Keratinocyte (primary cell): ENCODE measurements at regions not wholly inside any gene's neighbourhood (a gene's known extent, or its start where the extent isn't known, plus 50 kb on each side); places are given as distances from the start of the nearest gene placed in this dataset.

Source experiments
- DNase-seq: peaks from one replicate; pipeline ENCODE4 v3.0.0-alpha.2; 2011; ENCODE audit warnings: low read depth, missing footprints, low spot score
- FAIRE-seq: peaks from 2 replicates; lab custom pipeline; 2011; peaks lifted over from hg19 to GRCh38; lab: Jason Lieb, UNC
- H2AFZ ChIP-seq: 2 replicates; pipeline ENCODE4 v1.6.0; 2012; ENCODE audit warnings: low read length, control low read depth, inconsistent platforms; ENCODE audit not compliant: control insufficient read depth
- H3K27ac ChIP-seq: 2 replicates; pipeline ENCODE4 v1.5.1; 2011; ENCODE audit warnings: low read length; ENCODE audit not compliant: control insufficient read depth, insufficient read depth
- H3K27me3 ChIP-seq: 3 replicates; pipeline ENCODE4 v1.6.0; 2011; ENCODE audit warnings: low read length; ENCODE audit not compliant: control insufficient read depth, insufficient read depth; ENCODE audit errors: extremely low read depth
- H3K36me3 ChIP-seq, 2 experiments: 2 replicates in 1 of 2; 3 replicates in 1 of 2; pipeline ENCODE4 v1.5.1; 2011; ENCODE audit warnings: low read length in 2 of 2, mild to moderate bottlenecking in 1 of 2; ENCODE audit not compliant: control insufficient read depth in 2 of 2, insufficient read depth in 2 of 2; ENCODE audit errors: extremely low read depth in 1 of 2
- H3K4me1 ChIP-seq: 3 replicates; pipeline ENCODE4 v1.5.1; 2011; ENCODE audit warnings: low read length; ENCODE audit not compliant: control insufficient read depth, insufficient read depth; ENCODE audit errors: extremely low read depth
- H3K4me2 ChIP-seq: 3 replicates; pipeline ENCODE4 v1.6.0; 2011; ENCODE audit warnings: low read depth, low read length; ENCODE audit not compliant: control insufficient read depth, insufficient read depth; ENCODE audit errors: extremely low read depth
- H3K4me3 ChIP-seq, 3 experiments: fragments of 200-600 bp in 1 of 3; sonication (generic) in 1 of 3; 2 replicates in 2 of 3; 3 replicates in 1 of 3; pipeline ENCODE4 v1.5.1; 2011 to 2016; ENCODE audit warnings: low read length in 3 of 3, mild to moderate bottlenecking in 3 of 3, control low read depth in 2 of 3, inconsistent platforms in 1 of 3, low read depth in 1 of 3, mixed read lengths in 1 of 3, mixed run types in 1 of 3, moderate library complexity in 1 of 3; ENCODE audit not compliant: control insufficient read depth in 2 of 3, insufficient read depth in 2 of 3; ENCODE audit errors: extremely low read depth in 1 of 3
- H3K79me2 ChIP-seq: 2 replicates; pipeline ENCODE4 v1.6.0; 2012; ENCODE audit warnings: low read length; ENCODE audit not compliant: control insufficient read depth, insufficient read depth
- H3K9ac ChIP-seq: 3 replicates; pipeline ENCODE4 v1.6.0; 2011; ENCODE audit warnings: low read length; ENCODE audit not compliant: control insufficient read depth, insufficient read depth; ENCODE audit errors: extremely low read depth
- H3K9me1 ChIP-seq: 3 replicates; pipeline ENCODE4 v1.6.0; 2011; ENCODE audit warnings: low read length; ENCODE audit not compliant: control insufficient read depth, insufficient read depth; ENCODE audit errors: extremely low read depth
- H3K9me3 ChIP-seq: 2 replicates; pipeline ENCODE4 v1.5.1; 2012; ENCODE audit warnings: low read depth, low read length; ENCODE audit not compliant: control insufficient read depth
- H4K20me1 ChIP-seq: 3 replicates; pipeline ENCODE4 v1.6.0; 2011; ENCODE audit warnings: low read length; ENCODE audit not compliant: control insufficient read depth, insufficient read depth; ENCODE audit errors: extremely low read depth
- EZH2 ChIP-seq: IDR thresholded peaks from one replicate; pipeline ENCODE4 v1.6.1; 2012; ENCODE audit warnings: inconsistent platforms, mild to moderate bottlenecking, low read length, moderate library complexity
- dilution Hi-C: fragments of 300-500 bp; cut with MboI; formaldehyde crosslinking; loops from one replicate; pipeline ENCODE4 v1.7.0; 2020; ENCODE audit warnings: low sequenced_read_pairs; ENCODE audit not compliant: extremely low pct_ligation_motif_present
- TF ChIP-seq, protein P1 (sequence below), 3 experiments: IDR thresholded peaks in 1 of 3; conservative IDR thresholded peaks in 1 of 3; optimal IDR thresholded peaks in 1 of 3; 2 replicates in 2 of 3; 3 replicates in 1 of 3; pipeline versions ENCODE3 to v1.5.1; 2011; ENCODE audit warnings: low read length in 3 of 3, mild to moderate bottlenecking in 3 of 3, moderate library complexity in 2 of 3, control low read depth in 1 of 3, inconsistent platforms in 1 of 3; ENCODE audit not compliant: insufficient read depth in 2 of 3; ENCODE audit errors: extremely low read depth in 1 of 3

DNA sequence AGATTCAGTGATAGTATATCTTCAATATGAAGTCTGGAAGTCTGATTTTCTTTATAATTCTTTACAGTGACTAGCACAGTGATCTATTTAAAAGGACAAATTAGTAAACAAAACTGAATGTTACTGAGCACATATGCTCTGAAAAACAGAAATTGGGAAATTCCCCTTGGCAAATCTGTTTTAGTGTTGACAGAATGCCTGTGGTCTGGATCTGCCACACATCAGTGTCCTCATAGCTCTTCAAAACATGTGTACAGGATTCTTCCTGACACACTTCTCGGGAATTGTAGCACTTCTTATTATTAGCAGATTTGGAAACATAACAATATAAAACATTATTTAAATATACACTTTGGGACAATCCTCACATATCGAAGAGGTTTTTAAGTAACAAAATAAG is 354.3 kb downstream of the COL12A1 start:
- H3K9ac ChIP-seq, result no peak overlapping the region
- no peak overlapping the region for H3K4me2 ChIP-seq
- no peaks in the 10 kb centered on the region for H3K9me1 ChIP-seq
- no peaks in the 10 kb centered on the region for H3K4me1 ChIP-seq
- no peak for TF ChIP-seq EZH2
- TF ChIP-seq, protein P1, sequence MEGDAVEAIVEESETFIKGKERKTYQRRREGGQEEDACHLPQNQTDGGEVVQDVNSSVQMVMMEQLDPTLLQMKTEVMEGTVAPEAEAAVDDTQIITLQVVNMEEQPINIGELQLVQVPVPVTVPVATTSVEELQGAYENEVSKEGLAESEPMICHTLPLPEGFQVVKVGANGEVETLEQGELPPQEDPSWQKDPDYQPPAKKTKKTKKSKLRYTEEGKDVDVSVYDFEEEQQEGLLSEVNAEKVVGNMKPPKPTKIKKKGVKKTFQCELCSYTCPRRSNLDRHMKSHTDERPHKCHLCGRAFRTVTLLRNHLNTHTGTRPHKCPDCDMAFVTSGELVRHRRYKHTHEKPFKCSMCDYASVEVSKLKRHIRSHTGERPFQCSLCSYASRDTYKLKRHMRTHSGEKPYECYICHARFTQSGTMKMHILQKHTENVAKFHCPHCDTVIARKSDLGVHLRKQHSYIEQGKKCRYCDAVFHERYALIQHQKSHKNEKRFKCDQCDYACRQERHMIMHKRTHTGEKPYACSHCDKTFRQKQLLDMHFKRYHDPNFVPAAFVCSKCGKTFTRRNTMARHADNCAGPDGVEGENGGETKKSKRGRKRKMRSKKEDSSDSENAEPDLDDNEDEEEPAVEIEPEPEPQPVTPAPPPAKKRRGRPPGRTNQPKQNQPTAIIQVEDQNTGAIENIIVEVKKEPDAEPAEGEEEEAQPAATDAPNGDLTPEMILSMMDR (optimal IDR thresholded peaks at IDR 0.05 in 1 of 3, IDR thresholded peaks at IDR 0.05 in 1 of 3, conservative IDR thresholded peaks at IDR 0.05 in 1 of 3; ENCODE audit: extremely low read depth in 1 of 3, insufficient read depth in 2 of 3, low read length in 3 of 3), result no peak
- H2AFZ ChIP-seq, result no peak overlapping the region
- H3K27me3 ChIP-seq, result no peaks in the 10 kb centered on the region
- H4K20me1 ChIP-seq, result no peaks in the 10 kb centered on the region
- FAIRE-seq (no peak), DNase-seq (no peak)
- H3K79me2 ChIP-seq, result no peaks in the 10 kb centered on the region
- H3K9me3 ChIP-seq, result no peaks in the 10 kb centered on the region
- dilution Hi-C loops, result no loop called here
- H3K36me3 ChIP-seq, result no peaks in the 10 kb centered on the region
- H3K4me3 ChIP-seq, result no peak overlapping the region
- no peak overlapping the region for H3K27ac ChIP-seq

DNA sequence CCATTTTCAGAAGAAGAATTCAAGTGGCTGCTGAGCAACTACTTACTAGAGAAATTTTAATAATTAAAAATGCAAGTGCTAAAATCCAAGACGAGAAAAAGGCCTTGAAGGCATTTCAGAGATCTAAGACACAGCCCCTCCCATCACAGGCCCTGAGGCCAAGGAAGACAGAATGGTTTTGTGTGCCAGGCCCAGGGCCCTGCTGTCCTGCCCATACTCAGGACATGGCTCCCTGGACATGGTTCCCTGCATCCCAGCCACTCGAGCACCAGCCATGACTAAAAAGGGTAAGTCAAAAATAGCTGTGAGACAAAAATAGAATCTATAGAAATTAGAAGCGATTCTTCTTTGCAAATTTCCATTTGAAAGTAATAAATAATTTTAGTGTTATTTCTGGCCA is 364.9 kb downstream of the COL12A1 start:
- Histone ChIP-seq H3K4me3 (no peak overlapping the region), H3K79me2 (no peaks in the 10 kb centered on the region), H4K20me1 (no peaks in the 10 kb centered on the region), H3K9me3 (no peaks in the 10 kb centered on the region), H2AFZ (no peak overlapping the region), H3K36me3 (no peaks in the 10 kb centered on the region), H3K27ac (no peak overlapping the region), H3K27me3 (no peaks in the 10 kb centered on the region), H3K4me1 (no peaks in the 10 kb centered on the region), H3K9me1 (no peaks in the 10 kb centered on the region), H3K4me2 (no peak overlapping the region), H3K9ac (no peak overlapping the region)
- TF ChIP-seq, protein P1 (optimal IDR thresholded peaks at IDR 0.05 in 1 of 3, IDR thresholded peaks at IDR 0.05 in 1 of 3, conservative IDR thresholded peaks at IDR 0.05 in 1 of 3; ENCODE audit: extremely low read depth in 1 of 3, insufficient read depth in 2 of 3, low read length in 3 of 3), result no peak
- no peak for TF ChIP-seq EZH2
- no peak for DNase-seq
- dilution Hi-C loops, result no loop called here
- no peak for FAIRE-seq
